Calu3 (cell line): ENCODE measurements at regions not wholly inside any gene's neighbourhood (a gene's known extent, or its start where the extent isn't known, plus 50 kb on each side); places are given as distances from the start of the nearest gene placed in this dataset.

ENCODE experiments used
- BruUV-seq: library from RNA; stranded (reverse); fragments of 400-500 nt; replicated peaks from 2 replicates; lab custom pipeline; 2021; lab: Mats Ljungman, UMichigan
- CTCF ChIA-PET: fragments of 300-600 bp; sonication (Branson Sonifier 250); formaldehyde crosslinking; loops from one replicate; lab custom pipeline; 2022; ENCODE audit warnings: antibody characterized with exemption; lab: Charles Lee
- DNase-seq: peaks from one replicate; pipeline ENCODE4 v3.0.0; 2022
- H3K27ac Mint-ChIP-seq: one replicate; pipeline ENCODE4 v1.8.0; 2022; ENCODE audit warnings: mixed read lengths; ENCODE audit not compliant: unreplicated experiment
- H3K27me3 Mint-ChIP-seq: one replicate; pipeline ENCODE4 v1.8.0; 2022; ENCODE audit warnings: mixed read lengths; ENCODE audit not compliant: unreplicated experiment
- H3K36me3 Mint-ChIP-seq: one replicate; pipeline ENCODE4 v1.8.0; 2022; ENCODE audit warnings: mild to moderate bottlenecking, moderate library complexity, mixed read lengths; ENCODE audit not compliant: insufficient read depth, unreplicated experiment
- H3K4me1 Mint-ChIP-seq: one replicate; pipeline ENCODE4 v1.8.0; 2022; ENCODE audit warnings: mild to moderate bottlenecking, low read depth, mixed read lengths; ENCODE audit not compliant: unreplicated experiment
- H3K4me3 Mint-ChIP-seq: one replicate; pipeline ENCODE4 v1.8.0; 2022; ENCODE audit warnings: mild to moderate bottlenecking, low read depth, moderate library complexity, mixed read lengths; ENCODE audit not compliant: unreplicated experiment
- H3K9me3 Mint-ChIP-seq: one replicate; pipeline ENCODE4 v1.8.0; 2022; ENCODE audit warnings: low read depth, mixed read lengths; ENCODE audit not compliant: unreplicated experiment
- intact Hi-C: fragments of 100-400 bp; cut with micrococcal nuclease; formaldehyde crosslinking; loops from one replicate; pipeline ENCODE4 v1.10.0; 2022; ENCODE audit not compliant: unreplicated experiment
- TF ChIP-seq, protein P1 (sequence below): fragments of 200-600 bp; IDR thresholded peaks from one replicate; pipeline ENCODE4 v1.8.0; 2022; ENCODE audit warnings: antibody characterized with exemption; ENCODE audit not compliant: unreplicated experiment

DNA sequence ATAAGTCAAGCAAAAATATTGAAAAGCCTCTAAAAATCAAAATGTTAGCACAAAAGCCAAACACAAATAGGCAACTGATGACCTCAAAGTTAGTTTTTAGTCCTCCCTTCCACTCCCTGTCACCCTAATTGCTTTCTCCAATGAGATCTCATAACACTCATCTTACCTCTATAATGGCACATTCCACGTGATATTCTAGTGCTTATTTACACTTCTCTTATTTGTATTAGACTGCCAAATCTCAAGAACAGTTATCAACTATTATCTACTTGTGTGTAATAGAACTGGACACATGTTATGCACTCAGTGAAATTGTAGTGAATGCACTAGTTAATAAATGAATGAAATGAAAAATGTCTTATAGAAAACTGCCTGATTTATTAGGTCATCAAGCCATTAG is 55.5 kb upstream of the AVPR1A start:
- no peak for DNase-seq
- no peaks in the 10 kb centered on the region for H3K4me1 Mint-ChIP-seq
- H3K4me3 Mint-ChIP-seq, result no peak overlapping the region
- CTCF ChIA-PET, result no interaction called here
- no peaks in the 10 kb centered on the region for H3K36me3 Mint-ChIP-seq
- H3K27me3 Mint-ChIP-seq, result no peaks in the 10 kb centered on the region
- H3K9me3 Mint-ChIP-seq, result no peaks in the 10 kb centered on the region
- TF ChIP-seq, protein P1, sequence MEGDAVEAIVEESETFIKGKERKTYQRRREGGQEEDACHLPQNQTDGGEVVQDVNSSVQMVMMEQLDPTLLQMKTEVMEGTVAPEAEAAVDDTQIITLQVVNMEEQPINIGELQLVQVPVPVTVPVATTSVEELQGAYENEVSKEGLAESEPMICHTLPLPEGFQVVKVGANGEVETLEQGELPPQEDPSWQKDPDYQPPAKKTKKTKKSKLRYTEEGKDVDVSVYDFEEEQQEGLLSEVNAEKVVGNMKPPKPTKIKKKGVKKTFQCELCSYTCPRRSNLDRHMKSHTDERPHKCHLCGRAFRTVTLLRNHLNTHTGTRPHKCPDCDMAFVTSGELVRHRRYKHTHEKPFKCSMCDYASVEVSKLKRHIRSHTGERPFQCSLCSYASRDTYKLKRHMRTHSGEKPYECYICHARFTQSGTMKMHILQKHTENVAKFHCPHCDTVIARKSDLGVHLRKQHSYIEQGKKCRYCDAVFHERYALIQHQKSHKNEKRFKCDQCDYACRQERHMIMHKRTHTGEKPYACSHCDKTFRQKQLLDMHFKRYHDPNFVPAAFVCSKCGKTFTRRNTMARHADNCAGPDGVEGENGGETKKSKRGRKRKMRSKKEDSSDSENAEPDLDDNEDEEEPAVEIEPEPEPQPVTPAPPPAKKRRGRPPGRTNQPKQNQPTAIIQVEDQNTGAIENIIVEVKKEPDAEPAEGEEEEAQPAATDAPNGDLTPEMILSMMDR, result no peak
- H3K27ac Mint-ChIP-seq, result no peak overlapping the region
- intact Hi-C loops, result no loop called here
- BruUV-seq, result no TSS peak
